ENCODE measurements at regions not wholly inside any gene's neighbourhood (a gene's known extent, or its start where the extent isn't known, plus 50 kb on each side); places are given as distances from the start of the nearest gene placed in this dataset.

DNA sequence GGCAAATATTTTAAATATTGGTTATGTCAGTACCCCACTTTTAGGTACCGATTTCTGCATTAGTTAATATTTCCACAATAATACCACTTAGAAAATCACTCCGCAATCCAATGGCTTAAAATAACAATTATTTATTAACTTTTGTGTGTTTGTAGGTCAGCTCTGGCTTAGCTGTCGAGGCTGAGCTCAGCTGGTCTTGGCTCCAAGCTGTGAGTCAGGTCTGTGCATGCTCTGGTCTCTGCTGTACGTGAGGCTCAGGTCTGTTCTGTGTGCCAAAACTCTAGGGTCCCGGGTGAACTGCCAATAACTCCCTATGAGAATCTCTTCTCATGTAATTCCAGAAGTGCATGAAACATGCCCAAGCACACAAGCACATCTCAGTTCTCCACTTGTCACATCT, 245.8 kb upstream of the GK2 start:
- Mint-ChIP-seq H3K9me3 (ENCODE audit: unreplicated experiment) (peaks cover under 1% of the 10 kb centered on the region), H3K36me3 (ENCODE audit: insufficient read depth, unreplicated experiment) (no peaks in the 10 kb centered on the region), H3K4me3 (ENCODE audit: unreplicated experiment) (no peak overlapping the region), H3K27me3 (ENCODE audit: insufficient read depth, unreplicated experiment) (no peaks in the 10 kb centered on the region), H3K27ac (ENCODE audit: unreplicated experiment) (no peak overlapping the region), H3K4me1 (ENCODE audit: low read depth, unreplicated experiment) (no peaks in the 10 kb centered on the region)
- no peak overlapping the region for H3K4me3 ChIP-seq (ENCODE audit: low read depth, low read length)
- CTCF ChIA-PET: no interaction called here
- intact Hi-C loops (cut with micrococcal nuclease; ENCODE audit: unreplicated experiment): loop anchor here (5.0 kb wide), 2 partner anchors 62 to 1087 kb away; no protein-coding TSS in a partner anchor
- H3K4me1 ChIP-seq: peaks cover 29% of the 10 kb centered on the region
- POLR2A ChIA-PET: no interaction called here
- DNase-seq: no peak
- no TSS peak for BruUV-seq (replicated peaks)
- peaks cover 10% of the 10 kb centered on the region for H3K9me3 ChIP-seq
- no peaks in the 10 kb centered on the region for H3K27me3 ChIP-seq (replicated peaks; ENCODE audit: control insufficient read depth, insufficient read depth, low read length)
- no peaks in the 10 kb centered on the region for H3K36me3 ChIP-seq (ENCODE audit: control insufficient read depth, insufficient read depth, low read length)
- TF ChIP-seq, protein P1, sequence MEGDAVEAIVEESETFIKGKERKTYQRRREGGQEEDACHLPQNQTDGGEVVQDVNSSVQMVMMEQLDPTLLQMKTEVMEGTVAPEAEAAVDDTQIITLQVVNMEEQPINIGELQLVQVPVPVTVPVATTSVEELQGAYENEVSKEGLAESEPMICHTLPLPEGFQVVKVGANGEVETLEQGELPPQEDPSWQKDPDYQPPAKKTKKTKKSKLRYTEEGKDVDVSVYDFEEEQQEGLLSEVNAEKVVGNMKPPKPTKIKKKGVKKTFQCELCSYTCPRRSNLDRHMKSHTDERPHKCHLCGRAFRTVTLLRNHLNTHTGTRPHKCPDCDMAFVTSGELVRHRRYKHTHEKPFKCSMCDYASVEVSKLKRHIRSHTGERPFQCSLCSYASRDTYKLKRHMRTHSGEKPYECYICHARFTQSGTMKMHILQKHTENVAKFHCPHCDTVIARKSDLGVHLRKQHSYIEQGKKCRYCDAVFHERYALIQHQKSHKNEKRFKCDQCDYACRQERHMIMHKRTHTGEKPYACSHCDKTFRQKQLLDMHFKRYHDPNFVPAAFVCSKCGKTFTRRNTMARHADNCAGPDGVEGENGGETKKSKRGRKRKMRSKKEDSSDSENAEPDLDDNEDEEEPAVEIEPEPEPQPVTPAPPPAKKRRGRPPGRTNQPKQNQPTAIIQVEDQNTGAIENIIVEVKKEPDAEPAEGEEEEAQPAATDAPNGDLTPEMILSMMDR (IDR thresholded peaks at IDR 0.05; ENCODE audit: insufficient read depth in 1 of 2, low read depth in 1 of 2, low read length in 1 of 2, severe bottlenecking in 1 of 2, unreplicated experiment in 1 of 2): no peak

DNA sequence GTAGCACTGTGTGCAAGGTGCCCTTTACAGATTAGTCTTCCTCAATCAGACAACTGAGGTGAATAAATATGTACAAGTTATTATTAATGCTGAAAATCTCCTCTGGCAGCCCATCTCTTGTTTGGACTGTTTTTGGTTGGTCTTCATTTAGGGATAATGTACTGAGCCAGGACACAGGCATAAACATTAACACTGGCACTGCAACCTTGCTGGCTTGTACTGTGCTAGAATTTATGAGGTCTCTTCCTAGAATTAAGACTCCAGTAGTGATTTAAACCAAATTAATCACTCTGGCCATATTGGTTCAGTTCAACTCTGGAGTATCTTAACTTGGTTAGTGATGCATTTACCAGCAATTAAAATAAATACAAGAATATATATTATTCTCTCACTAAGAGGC, 244.7 kb upstream of the GK2 start:
- intact Hi-C loops (cut with micrococcal nuclease; ENCODE audit: unreplicated experiment): loop anchor here (1.0 to 5.0 kb wide), 4 partner anchors 60 to 1085 kb away; no protein-coding TSS in a partner anchor
- peaks cover 29% of the 10 kb centered on the region for H3K4me1 ChIP-seq
- CTCF ChIA-PET: no interaction called here
- no peak overlapping the region for H3K4me3 ChIP-seq (ENCODE audit: low read depth, low read length)
- H3K27me3 ChIP-seq (replicated peaks; ENCODE audit: control insufficient read depth, insufficient read depth, low read length): no peaks in the 10 kb centered on the region
- Mint-ChIP-seq H3K9me3 (ENCODE audit: unreplicated experiment) (no peaks in the 10 kb centered on the region), H3K27me3 (ENCODE audit: insufficient read depth, unreplicated experiment) (no peaks in the 10 kb centered on the region), H3K4me3 (ENCODE audit: unreplicated experiment) (peak overlapping the region; percentile 40), H3K27ac (ENCODE audit: unreplicated experiment) (peak overlapping the region; percentile 76), H3K36me3 (ENCODE audit: insufficient read depth, unreplicated experiment) (no peaks in the 10 kb centered on the region), H3K4me1 (ENCODE audit: low read depth, unreplicated experiment) (no peaks in the 10 kb centered on the region)
- peaks cover 6% of the 10 kb centered on the region for H3K9me3 ChIP-seq
- H3K36me3 ChIP-seq (ENCODE audit: control insufficient read depth, insufficient read depth, low read length): no peaks in the 10 kb centered on the region
- TF ChIP-seq, protein P1 (IDR thresholded peaks at IDR 0.05; ENCODE audit: insufficient read depth in 1 of 2, low read depth in 1 of 2, low read length in 1 of 2, severe bottlenecking in 1 of 2, unreplicated experiment in 1 of 2): no peak
- DNase-seq: no peak
- no TSS peak for BruUV-seq (replicated peaks)
- POLR2A ChIA-PET: no interaction called here

DNA sequence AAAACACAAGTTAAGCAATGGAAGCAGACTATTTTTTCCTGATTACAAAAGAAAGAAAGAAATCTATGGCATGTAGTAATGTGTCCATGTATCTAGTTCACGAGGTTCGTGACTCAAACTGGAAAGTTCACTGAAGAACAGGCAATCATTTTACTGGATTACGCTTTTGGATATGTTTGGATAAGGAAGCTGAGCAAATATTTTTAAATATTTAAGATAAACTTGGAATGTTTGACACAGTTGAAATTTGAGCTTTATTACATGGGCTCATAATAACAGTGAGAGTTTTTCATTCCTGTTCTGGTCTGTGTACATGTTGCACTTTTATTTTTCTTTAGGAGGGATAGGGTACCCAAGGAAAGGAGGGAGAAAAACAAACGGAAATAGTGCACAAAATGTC, 244.2 kb upstream of the GK2 start:
- DNase-seq: peak; percentile 44 to 62
- no TSS peak for BruUV-seq (replicated peaks)
- CTCF ChIA-PET: no interaction called here
- no peaks in the 10 kb centered on the region for H3K36me3 Mint-ChIP-seq (ENCODE audit: insufficient read depth, unreplicated experiment)
- POLR2A ChIA-PET: no interaction called here
- no peaks in the 10 kb centered on the region for H3K27me3 ChIP-seq (replicated peaks; ENCODE audit: control insufficient read depth, insufficient read depth, low read length)
- intact Hi-C loops (cut with micrococcal nuclease; ENCODE audit: unreplicated experiment): loop anchor here (1.0 to 5.0 kb wide), 4 partner anchors 60 to 1085 kb away; no protein-coding TSS in a partner anchor
- no peak overlapping the region for H3K4me3 ChIP-seq (ENCODE audit: low read depth, low read length)
- H3K4me3 Mint-ChIP-seq (ENCODE audit: unreplicated experiment): peak overlapping the region; percentile 40
- H3K27me3 Mint-ChIP-seq (ENCODE audit: insufficient read depth, unreplicated experiment): no peaks in the 10 kb centered on the region
- peaks cover 29% of the 10 kb centered on the region for H3K4me1 ChIP-seq
- TF ChIP-seq, protein P1 (IDR thresholded peaks at IDR 0.05; ENCODE audit: insufficient read depth in 1 of 2, low read depth in 1 of 2, low read length in 1 of 2, severe bottlenecking in 1 of 2, unreplicated experiment in 1 of 2): no peak
- H3K4me1 Mint-ChIP-seq (ENCODE audit: low read depth, unreplicated experiment): no peaks in the 10 kb centered on the region
- H3K9me3 ChIP-seq: peaks cover 6% of the 10 kb centered on the region; the same call in 1 of the 2 replicates
- no peaks in the 10 kb centered on the region for H3K9me3 Mint-ChIP-seq (ENCODE audit: unreplicated experiment)
- peak overlapping the region; percentile 76 for H3K27ac Mint-ChIP-seq (ENCODE audit: unreplicated experiment)
- no peaks in the 10 kb centered on the region for H3K36me3 ChIP-seq (ENCODE audit: control insufficient read depth, insufficient read depth, low read length)
